NCI-H526 treated with DMSO at 0.1 percent for 48 hours (cell line): ENCODE measurements at regions not wholly inside any gene's neighbourhood (a gene's known extent, or its start where the extent isn't known, plus 50 kb on each side); places are given as distances from the start of the nearest gene placed in this dataset.
"Not testable (repeated sequence)": the region's sequence is repeated elsewhere in the genome, so short reads cannot be mapped to it uniquely, and the experiment has no call there.

Source experiments
- DNase-seq: peaks from one replicate; lab custom pipeline; 2025; lab: John Stamatoyannopoulos, UW

- no peak for DNase-seq
Measured at GRCh38 chr18:64717026-64717425, 568.1 kb upstream of the LINC00305 start.

- no peak for DNase-seq
Measured at GRCh38 chr18:64714086-64714485, 565.2 kb upstream of the LINC00305 start.

GRCh38 chr18:64713284-64713683 is 564.4 kb upstream of the LINC00305 start:
- no peak for DNase-seq

- no peak for DNase-seq
Measured at GRCh38 chr18:64712035-64712434, 563.1 kb upstream of the LINC00305 start.

GRCh38 chr18:64710105-64710861 is 561.4 kb upstream of the LINC00305 start:
- DNase-seq = no peak

- no peak for DNase-seq
Measured at GRCh38 chr18:64707052-64707451, 558.2 kb upstream of the LINC00305 start.

- DNase-seq = no peak
Measured at GRCh38 chr18:64699081-64699480, 550.2 kb upstream of the LINC00305 start.

GRCh38 chr18:64695851-64696553 is 547.1 kb upstream of the LINC00305 start:
- no peak for DNase-seq

GRCh38 chr18:64693766-64694165 is 544.9 kb upstream of the LINC00305 start:
- DNase-seq = no peak

- DNase-seq = no peak
Measured at GRCh38 chr18:64692826-64693225, 543.9 kb upstream of the LINC00305 start.

- no peak for DNase-seq
Measured at GRCh38 chr18:64679121-64679520, 530.2 kb upstream of the LINC00305 start.

GRCh38 chr18:64678048-64678447 is 529.2 kb upstream of the LINC00305 start:
- DNase-seq = no peak

- no peak for DNase-seq
Measured at GRCh38 chr18:64674694-64675093, 525.8 kb upstream of the LINC00305 start.

- not testable (repeated sequence) for DNase-seq
Measured at GRCh38 chr18:64671293-64671692, 522.4 kb upstream of the LINC00305 start.

- DNase-seq = no peak
Measured at GRCh38 chr18:64668461-64668962, 519.6 kb upstream of the LINC00305 start.

GRCh38 chr18:64663086-64663485 is 514.2 kb upstream of the LINC00305 start:
- DNase-seq = no peak

GRCh38 chr18:64659196-64659595 is 510.3 kb upstream of the LINC00305 start:
- DNase-seq = no peak

- DNase-seq = no peak
Measured at GRCh38 chr18:64653068-64653467, 504.2 kb upstream of the LINC00305 start.

GRCh38 chr18:64650068-64650467 is 501.2 kb upstream of the LINC00305 start:
- no peak for DNase-seq

- DNase-seq = no peak
Measured at GRCh38 chr18:64645753-64646152, 496.9 kb upstream of the LINC00305 start.

- no peak for DNase-seq
Measured at GRCh38 chr18:64639536-64639935, 490.6 kb upstream of the LINC00305 start.

- DNase-seq = no peak
Measured at GRCh38 chr18:64620971-64621560, 472.2 kb upstream of the LINC00305 start.

GRCh38 chr18:64618390-64618789 is 469.5 kb upstream of the LINC00305 start:
- no peak for DNase-seq
